GM21423 (cell line): ENCODE measurements at regions not wholly inside any gene's neighbourhood (a gene's known extent, or its start where the extent isn't known, plus 50 kb on each side); places are given as distances from the start of the nearest gene placed in this dataset.
"Not testable (repeated sequence)": the region's sequence is repeated elsewhere in the genome, so short reads cannot be mapped to it uniquely, and the experiment has no call there.

Experiments
- ATAC-seq: cut with Tn5 transposase; IDR thresholded peaks from one replicate; pipeline ENCODE4 v1.9.1; 2021; ENCODE audit warnings: mild to moderate bottlenecking, moderate library complexity; ENCODE audit not compliant: unreplicated experiment

DNA sequence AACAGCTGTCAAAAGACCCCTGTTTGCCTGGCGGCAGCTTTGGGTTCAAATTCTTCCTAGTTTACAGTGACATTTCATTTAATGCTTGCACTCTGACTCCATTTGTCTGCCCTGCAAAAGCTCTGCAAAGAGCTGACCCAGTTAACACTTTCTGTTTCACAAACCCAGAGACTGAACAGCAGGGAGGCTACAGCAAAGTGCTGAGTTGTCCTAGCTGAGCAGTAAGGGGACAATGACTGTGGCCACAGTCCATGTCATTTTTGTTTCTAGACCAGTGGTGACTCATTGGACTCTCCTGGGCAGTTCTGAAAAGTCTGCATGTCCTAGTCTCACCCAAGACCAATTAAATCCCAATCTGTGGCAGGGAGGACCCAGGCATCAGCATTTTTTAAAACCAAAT, 994.8 kb upstream of the WWC1 start:
- ATAC-seq = no peak

DNA sequence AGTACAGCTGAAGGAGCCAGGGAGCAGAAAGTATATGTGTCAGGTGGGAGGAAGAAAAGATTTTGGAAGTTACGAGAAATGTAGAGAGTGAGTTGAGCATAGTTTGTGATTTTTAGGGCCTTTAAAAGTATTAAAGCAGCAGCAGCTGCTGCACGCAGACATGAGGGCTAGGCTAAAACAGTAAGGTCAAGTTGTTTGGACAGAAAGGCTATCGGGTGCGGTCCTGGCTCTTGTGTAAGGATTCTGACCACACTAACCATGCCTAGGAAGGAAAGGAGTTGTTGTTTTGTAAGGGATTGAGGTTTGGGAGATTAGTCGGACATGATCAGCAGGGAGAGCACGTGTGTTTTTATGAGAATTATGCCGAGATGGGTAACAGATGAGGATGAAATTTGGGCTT, 991.6 kb upstream of the WWC1 start:
- ATAC-seq = not testable (repeated sequence)

DNA sequence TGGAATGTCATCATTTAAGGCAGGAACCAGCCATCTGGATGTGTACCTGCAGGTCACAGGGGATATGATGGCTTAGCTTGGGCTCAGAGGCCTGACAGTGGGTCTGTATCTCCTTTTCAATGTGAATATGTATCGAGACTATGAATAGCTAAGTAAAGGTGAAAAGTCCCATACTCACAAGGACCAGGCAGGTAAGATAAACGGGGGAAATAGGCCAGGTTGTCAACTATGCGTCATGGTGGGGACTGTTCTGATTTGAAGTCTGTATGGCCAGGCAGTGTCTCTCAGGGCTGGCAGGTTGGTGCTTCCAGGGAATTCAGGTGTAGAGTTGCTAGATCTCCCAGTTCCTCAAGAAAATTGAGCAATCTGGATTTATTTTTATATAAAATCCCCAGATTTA, 987.9 kb upstream of the WWC1 start:
- ATAC-seq = no peak

DNA sequence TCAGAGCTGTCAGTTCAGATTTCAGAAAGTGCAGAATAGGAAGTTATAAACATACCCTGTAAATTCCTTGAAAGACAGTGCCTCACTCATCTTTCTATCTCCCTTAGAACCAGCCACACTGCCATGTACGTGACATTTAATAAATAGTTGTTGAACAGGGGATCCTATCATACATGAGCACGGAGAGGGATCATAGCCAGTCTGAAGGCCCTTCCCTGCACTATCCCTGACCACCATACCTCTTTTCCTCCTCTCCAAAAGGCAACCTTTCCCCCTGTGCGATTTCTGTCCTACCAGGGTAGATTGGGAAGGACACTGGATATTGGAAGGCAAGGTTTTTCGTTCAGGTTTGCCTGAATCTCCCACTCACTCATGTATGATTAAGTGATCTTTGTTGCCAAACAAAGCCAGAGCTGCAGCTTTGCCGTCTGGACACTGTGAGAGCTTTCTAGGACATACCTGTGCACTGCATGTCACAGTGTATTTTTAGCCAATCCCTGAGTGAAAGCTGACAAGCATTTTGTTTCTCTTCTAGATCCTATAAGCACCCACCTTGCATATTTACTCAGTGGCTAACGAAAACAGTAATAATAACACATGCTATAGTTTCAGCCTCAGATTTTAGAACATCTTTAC, 986.5 kb upstream of the WWC1 start:
- no peak for ATAC-seq

DNA sequence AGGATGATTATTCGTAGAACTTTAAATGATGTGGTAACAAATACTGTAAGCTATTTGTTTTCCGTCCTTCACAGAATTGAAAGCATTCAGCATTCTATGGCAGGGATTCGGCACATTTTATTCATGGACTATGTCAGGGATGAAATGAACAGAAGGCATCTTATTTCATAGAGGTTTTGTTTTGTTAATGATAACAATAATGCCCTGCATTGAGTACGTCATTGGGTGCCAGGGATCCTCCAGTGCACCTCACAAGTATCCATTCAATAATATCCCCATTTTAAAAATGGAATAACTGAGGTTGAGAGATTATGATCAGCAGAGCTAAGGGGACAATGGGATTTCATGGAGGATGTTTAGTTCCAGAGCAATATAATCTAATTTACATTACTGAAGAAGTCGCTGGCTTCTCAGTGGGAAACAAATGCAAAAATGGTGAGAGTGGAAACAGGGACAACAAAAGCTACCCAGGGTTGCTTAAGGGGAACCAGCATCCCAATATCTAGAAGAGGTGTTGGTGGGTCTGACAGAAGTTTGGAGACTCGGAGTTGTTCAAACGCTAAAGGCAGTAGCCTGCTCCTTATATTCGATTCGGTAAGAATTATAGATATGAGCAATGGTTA, 985.7 kb upstream of the WWC1 start:
- ATAC-seq = no peak

DNA sequence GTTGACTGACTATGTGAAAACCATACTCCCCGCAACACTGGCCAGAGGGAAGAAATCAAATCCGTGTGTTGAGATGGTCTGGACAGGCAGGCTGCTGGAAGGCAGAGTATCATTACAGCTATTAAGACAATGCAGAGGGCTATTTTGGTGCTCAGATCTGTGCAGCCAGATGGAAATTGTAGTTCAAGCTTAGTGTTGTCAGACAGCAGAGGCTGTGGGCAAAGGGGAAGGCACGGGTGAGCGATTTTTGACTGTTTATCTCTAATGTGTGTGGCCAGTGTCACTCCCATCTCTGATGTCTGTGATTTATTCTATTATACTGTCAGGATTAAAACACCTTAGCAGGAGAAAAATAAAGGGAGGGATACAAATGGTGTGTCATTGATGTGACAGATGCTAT, 984.4 kb upstream of the WWC1 start:
- no peak for ATAC-seq

DNA sequence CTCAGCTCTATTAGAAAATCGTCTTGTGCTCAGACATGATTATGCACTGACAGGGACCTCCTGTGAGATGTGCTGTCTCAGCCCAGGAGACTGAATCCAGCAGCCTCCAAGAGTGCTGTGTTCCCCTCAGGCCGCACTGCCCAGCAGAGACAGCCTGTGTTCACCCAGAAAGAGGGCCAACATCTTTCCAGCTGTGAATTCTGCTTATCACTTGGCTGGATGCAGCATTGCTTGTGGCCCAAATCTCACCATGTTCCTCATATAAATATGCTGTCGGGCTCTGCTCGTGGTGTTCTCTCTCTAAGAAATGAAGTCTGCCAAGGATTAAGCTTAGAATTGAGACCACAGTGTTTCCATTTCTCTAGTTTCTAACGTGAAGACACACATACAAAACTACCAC, 983.0 kb upstream of the WWC1 start:
- no peak for ATAC-seq

DNA sequence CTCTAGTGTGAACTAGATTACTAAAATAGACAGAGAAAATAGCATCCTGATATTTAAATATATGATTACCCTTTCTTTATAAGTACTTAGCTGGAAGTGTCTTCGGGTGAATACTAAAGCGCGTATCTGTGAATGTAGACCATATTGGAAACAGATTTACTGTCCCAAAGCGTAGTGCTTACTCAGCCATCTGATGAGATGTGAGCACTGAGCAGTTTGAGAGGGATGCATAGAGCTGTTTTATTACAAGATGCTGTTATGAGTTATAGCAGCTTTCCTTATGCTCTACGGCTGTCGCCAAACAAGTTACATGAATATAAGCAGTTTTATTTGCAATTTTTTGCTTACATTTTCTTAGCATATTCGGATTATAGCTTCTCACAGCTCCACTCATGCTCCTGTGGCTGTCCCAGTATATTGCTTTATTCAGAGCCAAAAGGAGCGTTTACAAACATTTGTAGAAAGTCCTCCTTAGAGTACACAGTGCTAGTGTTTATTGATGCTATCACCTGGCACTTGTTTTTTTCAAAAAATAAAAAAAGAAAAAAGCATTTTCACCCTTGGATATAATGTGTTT, 981.4 kb upstream of the WWC1 start:
- no peak for ATAC-seq

DNA sequence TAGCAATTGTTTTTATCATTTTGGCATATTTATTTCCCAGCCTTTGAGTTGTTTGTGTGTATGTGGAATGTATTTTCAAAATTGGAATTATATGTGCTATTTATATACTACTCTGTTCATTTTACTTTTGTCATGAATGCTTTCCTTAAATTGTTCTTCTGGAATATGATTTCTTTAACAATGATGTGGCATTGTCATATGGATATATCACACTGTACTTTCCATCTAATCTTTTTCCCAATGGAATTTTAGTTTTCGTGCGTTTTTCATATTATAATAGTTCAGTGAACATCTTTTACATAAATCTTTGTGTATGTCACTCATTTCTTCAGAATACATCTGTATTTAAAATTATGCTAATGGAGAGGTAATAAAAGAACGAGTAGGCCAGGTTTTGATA, 980.1 kb upstream of the WWC1 start:
- no peak for ATAC-seq

DNA sequence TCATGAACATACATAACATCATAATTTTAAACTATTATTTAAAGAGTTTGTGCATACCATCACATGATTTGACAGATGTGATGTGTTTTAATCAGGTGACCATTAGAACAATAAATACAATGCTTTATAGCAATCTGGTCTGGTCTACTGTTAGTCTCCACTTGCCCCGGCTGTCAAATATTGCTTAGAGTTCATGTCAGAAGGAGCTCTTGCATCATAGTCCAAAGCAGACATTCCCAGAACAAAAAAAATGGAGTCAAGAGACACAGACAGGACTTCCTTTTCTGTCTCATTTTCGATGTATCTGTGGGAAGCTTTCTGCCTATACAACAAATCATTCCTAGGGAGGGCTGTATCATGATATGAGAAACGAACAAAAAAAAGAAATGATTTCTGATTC, 979.2 kb upstream of the WWC1 start:
- no peak for ATAC-seq

DNA sequence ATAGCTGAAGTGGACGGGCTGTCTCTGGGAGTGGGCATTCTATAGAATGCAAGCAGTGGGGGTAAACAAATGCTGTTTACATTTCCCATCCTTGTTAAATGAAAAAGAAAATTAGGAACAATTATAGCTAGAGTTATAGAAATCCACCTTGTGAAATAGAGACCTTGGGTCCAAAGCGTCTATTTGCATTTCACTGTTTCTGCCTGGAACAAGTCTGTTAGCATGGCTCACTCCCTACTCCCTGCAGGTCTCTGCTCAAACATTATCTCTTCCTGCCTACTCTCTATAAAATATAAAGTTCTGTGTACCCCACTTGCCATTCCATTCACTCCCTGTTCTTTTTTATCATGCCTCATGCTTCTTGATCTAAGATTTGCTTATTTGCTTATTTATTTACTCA, 975.7 kb upstream of the WWC1 start:
- ATAC-seq = no peak

DNA sequence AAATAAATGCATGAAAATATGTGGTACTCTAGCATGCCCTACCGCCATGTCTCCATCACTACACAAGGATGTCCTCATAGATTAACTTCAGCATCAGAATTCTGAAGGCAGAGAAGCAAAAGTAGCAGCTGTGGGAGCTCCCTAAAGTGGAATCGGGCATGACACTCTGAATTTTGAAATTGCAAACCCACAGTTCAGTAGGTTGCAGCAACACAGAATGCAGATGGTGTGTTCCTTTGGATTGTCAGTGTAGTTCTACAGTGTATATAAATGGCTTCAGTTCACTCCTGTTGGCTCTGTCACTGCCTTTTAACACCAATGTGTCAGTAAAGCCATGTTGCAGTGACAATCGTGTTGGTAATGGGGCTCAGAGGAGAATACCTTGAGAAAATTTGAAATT, 973.6 kb upstream of the WWC1 start:
- ATAC-seq = no peak

DNA sequence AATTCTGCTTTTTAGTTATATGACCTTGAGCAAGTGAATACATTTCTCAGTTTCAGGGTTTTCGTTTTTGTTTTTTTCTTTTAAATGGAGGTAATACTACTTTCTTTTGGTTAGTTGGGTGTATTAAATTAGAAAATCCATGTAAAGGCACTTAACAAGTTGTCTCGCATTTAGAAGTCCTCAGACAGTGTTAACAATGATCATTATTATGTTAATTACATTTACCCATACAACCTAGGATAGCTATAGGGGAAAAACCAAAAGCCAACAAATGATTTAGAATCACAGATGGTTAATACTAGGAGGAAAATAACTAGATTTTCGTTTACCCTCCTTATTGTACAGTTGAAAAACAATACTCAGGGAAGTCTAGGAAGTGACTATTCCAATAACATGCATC, 972.2 kb upstream of the WWC1 start:
- ATAC-seq = no peak

DNA sequence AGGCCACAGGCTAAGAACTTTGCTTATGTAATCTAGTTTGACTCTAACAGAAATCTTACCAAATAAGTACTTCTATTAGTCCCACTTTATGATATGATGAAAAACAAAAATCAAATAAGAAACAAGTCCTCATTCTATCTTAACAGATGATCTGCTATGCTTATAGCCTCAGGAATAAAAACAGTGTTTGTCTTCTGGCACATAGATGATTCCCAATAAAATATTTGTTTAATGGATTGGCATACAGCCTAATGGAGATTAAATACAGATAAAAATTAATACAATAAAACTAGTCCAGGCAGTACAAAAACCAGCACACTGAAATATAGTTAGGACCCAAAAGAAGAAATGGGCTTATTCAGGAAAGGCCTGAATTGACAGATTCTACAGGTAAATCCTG, 971.4 kb upstream of the WWC1 start:
- ATAC-seq = no peak

DNA sequence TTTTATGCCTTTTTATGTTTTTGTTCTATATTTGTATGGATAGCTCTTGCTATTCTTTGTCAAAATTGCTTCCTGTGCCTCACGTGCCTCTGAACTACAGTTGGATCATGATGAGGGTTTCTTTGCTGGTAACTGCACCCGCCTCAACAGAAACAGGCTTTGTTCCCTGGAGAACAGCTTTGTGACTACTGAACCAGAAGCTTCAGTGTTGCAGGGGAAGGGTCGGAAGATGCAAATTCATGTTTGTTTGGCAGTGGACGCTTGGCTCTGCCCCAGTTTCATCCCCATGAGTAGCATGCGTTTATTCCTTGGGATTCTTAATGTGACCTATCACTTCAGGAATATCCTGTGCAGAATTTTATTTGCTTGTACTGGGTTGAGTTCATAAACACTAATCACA, 959.1 kb upstream of the WWC1 start:
- no peak for ATAC-seq

DNA sequence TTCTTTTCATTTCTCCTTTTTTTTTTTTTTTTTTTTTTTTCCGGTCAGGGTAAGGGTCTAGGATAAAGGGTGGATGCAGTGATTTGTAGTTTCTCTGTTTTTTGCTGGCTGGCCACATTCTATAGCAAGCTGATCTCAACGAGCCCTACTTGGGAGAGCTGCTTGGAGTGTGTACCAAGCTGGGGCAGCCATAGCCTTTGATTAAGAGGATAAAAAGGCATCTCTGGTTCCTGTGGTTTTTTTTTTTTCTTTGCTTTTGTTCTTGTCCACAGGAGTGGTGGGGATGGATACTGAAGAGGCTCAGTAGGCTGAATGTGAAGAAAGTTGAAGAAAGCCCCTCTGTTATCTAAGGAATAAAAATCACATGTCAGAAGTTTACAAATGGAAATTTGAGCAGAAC, 955.3 kb upstream of the WWC1 start:
- ATAC-seq = no peak

DNA sequence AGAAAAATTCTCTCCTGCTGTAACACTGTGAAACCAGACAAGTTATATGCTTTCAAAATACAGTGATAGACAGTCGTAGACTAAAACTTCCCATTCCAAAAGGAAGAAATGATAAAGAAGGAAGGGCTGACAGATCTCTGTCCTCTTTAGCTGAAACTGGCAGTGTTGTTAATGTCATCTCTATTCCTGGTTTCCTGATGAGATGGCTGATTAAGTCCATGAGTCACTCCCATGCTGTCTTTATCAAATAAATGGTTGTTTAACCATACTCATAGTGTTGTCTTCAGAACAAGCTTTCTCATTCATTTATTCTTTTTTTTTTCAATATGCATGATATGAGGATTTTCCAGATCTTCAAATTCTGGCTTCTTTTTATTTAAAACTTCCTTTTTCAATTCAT, 952.2 kb upstream of the WWC1 start:
- no peak for ATAC-seq

DNA sequence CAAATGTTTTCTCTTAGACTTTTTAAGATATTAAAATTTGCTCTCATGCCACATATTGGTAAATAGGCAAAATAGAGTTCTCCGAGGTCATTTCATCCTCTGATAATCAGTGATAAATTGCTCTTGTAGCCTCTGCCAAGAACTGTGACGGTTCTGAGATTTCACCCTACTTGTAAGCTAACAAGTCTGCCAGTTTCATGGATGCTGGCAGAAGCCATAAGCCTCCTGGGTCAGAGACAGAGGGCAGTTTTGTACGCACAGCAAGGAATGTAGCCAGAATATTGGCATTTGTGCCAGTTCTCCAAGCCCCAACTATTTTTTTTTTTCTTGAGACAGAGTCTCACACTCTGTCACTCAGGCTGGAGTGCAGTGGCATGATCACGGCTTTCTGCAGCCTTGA, 945.0 kb upstream of the WWC1 start:
- no peak for ATAC-seq

DNA sequence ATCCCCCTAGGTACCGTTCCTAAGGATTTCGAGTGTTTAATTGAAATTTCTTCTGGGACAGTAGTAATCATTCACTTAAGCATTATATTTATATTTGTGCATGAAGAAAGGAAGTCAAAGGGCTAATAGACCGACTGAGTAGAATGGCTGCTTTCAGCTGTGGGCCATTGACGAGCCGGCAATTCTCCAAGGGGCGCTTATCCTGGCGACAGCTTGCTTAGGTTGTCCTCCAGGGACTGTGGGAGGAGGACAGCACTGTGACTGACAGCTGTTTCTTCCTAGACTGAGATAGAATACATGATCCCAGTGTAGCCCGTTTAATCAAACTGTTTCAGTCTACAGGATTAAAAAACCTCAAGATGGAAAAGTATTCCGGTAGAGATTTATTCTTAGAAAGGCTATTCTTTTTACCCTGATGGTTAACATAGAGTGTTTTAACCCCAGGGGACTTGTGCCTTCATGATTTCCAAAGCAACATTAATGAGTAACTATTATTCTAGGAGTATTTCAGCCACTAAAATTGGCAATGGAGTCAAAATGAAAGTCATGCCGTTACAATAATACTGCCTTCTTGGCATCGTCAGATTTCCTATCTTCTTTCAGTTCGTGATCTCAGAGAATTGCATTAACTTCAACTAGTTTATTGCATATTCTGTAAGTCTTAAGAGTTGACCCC, 943.1 kb upstream of the WWC1 start:
- ATAC-seq = no peak

DNA sequence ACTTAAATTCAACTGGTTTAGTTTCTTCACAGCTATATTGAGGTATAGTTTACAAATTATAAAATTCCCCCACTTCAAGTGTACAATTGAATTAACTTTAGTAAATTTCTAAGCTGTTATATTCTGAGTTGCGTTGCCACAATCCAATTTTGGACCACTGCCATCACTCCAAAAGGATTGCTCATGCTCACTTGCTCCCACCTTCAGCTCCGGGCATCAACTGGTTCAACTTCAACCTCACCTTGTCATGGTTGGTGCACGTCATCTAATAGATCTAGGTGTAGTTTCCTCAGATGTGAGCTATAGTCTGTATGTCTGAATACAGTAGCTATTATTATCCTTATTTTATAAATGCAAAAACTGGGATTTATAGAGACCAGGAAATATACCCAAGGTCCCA, 942.5 kb upstream of the WWC1 start:
- no peak for ATAC-seq

DNA sequence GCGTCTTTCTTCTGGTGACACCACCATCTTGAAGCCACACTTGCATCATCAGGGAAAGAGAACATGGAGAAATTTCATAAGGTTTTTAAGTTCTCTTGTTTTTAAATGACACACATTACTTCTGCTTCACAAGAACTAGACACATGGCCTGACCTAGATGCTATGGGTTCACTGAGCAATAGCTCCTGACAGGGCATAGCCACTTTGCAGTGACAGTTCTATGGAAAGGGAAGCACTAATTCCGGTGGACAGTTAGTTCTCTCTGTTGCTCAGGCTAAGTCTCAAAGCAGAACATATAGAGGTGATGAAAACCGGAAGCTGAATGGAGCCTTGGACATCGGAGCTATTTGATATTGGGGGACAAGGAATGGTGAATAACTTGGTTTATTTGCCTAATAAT, 940.1 kb upstream of the WWC1 start:
- no peak for ATAC-seq

DNA sequence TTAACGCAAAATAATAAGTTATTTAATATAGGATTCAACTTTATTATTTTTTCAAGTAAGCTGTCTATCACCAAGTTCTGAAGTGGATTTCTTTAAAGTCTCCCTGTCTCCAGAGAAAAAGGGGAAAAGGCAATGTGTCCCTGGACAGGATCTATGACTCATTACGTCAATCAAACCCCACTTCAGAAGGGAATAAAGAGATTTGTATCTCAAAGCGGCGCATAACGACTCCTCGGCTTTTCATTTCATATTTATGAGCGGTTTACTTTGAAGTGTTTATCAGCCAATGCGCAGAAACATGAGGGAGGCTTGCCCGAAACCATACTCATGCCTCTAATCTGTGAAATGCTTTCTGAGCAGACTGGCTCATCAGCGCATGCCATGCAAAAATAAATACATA, 938.6 kb upstream of the WWC1 start:
- no peak for ATAC-seq
